ENCODE measurements at regions not wholly inside any gene's neighbourhood (a gene's known extent, or its start where the extent isn't known, plus 50 kb on each side); places are given as distances from the start of the nearest gene placed in this dataset.

DNA sequence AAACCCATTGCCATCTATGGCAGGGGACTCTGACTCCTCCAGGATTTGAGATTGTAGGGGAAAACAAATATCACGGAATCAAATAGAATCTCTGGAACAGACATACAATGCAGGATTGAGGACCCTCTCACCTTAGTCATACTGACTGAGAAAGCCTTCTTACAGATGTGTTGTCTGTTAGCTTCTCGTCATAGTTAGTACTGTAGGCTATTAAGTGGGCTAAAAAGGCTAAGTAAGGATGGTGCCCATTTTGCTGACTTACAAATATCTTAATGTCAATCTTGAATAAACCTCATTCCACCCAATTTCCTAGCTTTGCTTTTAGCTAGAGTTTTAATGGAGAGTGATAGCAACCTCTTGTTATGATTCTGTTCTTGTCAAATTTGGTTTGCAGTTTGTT, 352.4 kb downstream of the QKI start:
- Histone ChIP-seq H3K27me3 (ENCODE audit: control insufficient read depth, insufficient read depth, low read length) (no peaks in the 10 kb centered on the region), H3K4me3 (ENCODE audit: low read depth, low read length) (no peak overlapping the region), H3K36me3 (ENCODE audit: control insufficient read depth, insufficient read depth, low read length) (no peaks in the 10 kb centered on the region)
- DNase-seq (ENCODE audit: low read depth): no peak
- TF ChIP-seq CTCF (IDR thresholded peaks at IDR 0.05; ENCODE audit: insufficient read depth, low read length, poor library complexity, severe bottlenecking): no peak

- H3K27me3 ChIP-seq (ENCODE audit: control insufficient read depth, insufficient read depth, low read length): no peaks in the 10 kb centered on the region
- no peak for TF ChIP-seq CTCF (IDR thresholded peaks at IDR 0.05; ENCODE audit: insufficient read depth, low read length, poor library complexity, severe bottlenecking)
- no peak for DNase-seq (ENCODE audit: low read depth)
- no peaks in the 10 kb centered on the region for H3K36me3 ChIP-seq (ENCODE audit: control insufficient read depth, insufficient read depth, low read length)
- no peak overlapping the region for H3K4me3 ChIP-seq (ENCODE audit: low read depth, low read length)
These were observed 350.8 kb downstream of the QKI start for GRCh38 chr6:163765335-163765734.

GRCh38 chr6:163764565-163764964, 350.0 kb downstream of the QKI start:
- Histone ChIP-seq H3K4me3 (ENCODE audit: low read depth, low read length) (no peak overlapping the region), H3K27me3 (ENCODE audit: control insufficient read depth, insufficient read depth, low read length) (no peaks in the 10 kb centered on the region), H3K36me3 (ENCODE audit: control insufficient read depth, insufficient read depth, low read length) (no peaks in the 10 kb centered on the region)
- TF ChIP-seq CTCF (IDR thresholded peaks at IDR 0.05; ENCODE audit: insufficient read depth, low read length, poor library complexity, severe bottlenecking): no peak
- DNase-seq (ENCODE audit: low read depth): no peak

- H3K4me3 ChIP-seq (ENCODE audit: low read depth, low read length): no peak overlapping the region
- no peaks in the 10 kb centered on the region for H3K36me3 ChIP-seq (ENCODE audit: control insufficient read depth, insufficient read depth, low read length)
- no peak for TF ChIP-seq CTCF (IDR thresholded peaks at IDR 0.05; ENCODE audit: insufficient read depth, low read length, poor library complexity, severe bottlenecking)
- DNase-seq (ENCODE audit: low read depth): no peak
- no peaks in the 10 kb centered on the region for H3K27me3 ChIP-seq (ENCODE audit: control insufficient read depth, insufficient read depth, low read length)
These were observed 347.0 kb downstream of the QKI start for GRCh38 chr6:163761481-163761880.

DNA sequence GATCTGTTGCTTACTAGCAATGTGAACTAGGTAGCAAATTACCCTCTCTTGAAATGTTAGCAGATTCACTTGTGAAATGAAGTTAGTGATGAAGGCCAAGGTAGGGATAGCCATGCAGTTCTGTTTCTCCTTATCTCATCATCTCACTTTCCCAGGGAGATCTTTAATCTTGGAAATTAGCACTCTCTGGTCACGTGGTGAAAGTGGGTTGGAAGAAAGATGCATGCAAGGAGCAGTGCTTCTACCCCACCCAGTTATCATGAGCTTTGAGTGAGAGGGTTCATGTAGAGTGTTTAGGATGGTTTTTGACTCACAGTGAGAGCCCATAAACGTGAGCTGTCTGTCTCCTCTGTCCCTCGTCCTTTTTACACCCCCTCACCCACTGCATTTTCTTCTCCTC, 346.3 kb downstream of the QKI start:
- DNase-seq (ENCODE audit: low read depth): no peak
- Histone ChIP-seq H3K27me3 (ENCODE audit: control insufficient read depth, insufficient read depth, low read length) (no peaks in the 10 kb centered on the region), H3K36me3 (ENCODE audit: control insufficient read depth, insufficient read depth, low read length) (no peaks in the 10 kb centered on the region), H3K4me3 (ENCODE audit: low read depth, low read length) (no peak overlapping the region)
- TF ChIP-seq CTCF (IDR thresholded peaks at IDR 0.05; ENCODE audit: insufficient read depth, low read length, poor library complexity, severe bottlenecking): no peak

DNA sequence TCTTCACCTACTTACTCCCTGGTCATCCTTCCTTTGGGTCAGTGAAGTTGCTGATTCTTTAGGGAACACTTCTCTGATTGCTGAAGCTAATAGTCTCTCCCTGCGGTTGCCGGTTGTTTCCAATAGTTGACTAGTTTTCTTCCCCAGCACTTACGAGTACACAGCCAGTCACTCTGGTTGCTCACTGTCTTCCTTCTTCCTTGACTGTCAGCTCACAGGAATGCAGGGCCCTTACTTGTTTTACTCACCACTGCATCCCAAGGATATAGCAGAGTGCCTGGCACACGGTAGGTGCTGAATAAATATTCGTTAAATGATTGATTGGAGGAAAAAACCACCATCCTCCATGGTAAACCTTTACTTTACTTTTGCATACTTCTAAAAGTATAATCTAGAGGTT, 345.0 kb downstream of the QKI start:
- no peaks in the 10 kb centered on the region for H3K27me3 ChIP-seq (ENCODE audit: control insufficient read depth, insufficient read depth, low read length)
- TF ChIP-seq CTCF (IDR thresholded peaks at IDR 0.05; ENCODE audit: insufficient read depth, low read length, poor library complexity, severe bottlenecking): no peak
- no peak overlapping the region for H3K4me3 ChIP-seq (ENCODE audit: low read depth, low read length)
- peak; percentile 21 for DNase-seq (ENCODE audit: low read depth)
- H3K36me3 ChIP-seq (ENCODE audit: control insufficient read depth, insufficient read depth, low read length): no peaks in the 10 kb centered on the region
